GM21526 (cell line): ENCODE measurements at regions not wholly inside any gene's neighbourhood (a gene's known extent, or its start where the extent isn't known, plus 50 kb on each side); places are given as distances from the start of the nearest gene placed in this dataset.
"Not testable (repeated sequence)": the region's sequence is repeated elsewhere in the genome, so short reads cannot be mapped to it uniquely, and the experiment has no call there.

Experiments used
- ATAC-seq: cut with Tn5 transposase; IDR thresholded peaks from one replicate; pipeline ENCODE4 v1.9.1; 2021; ENCODE audit warnings: moderate library complexity; ENCODE audit not compliant: unreplicated experiment, low FRiP score

- no peak for ATAC-seq
Measured at GRCh38 chr4:60683973-60684372, 516.2 kb upstream of the ADGRL3 start.

- not testable (repeated sequence) for ATAC-seq
Measured at GRCh38 chr4:60696062-60696461, 504.1 kb upstream of the ADGRL3 start.

GRCh38 chr4:60709061-60709460 lies 491.1 kb upstream of the ADGRL3 start:
- ATAC-seq = no peak

- no peak for ATAC-seq
Measured at GRCh38 chr4:60718874-60719273, 481.3 kb upstream of the ADGRL3 start.

GRCh38 chr4:60721685-60722084 lies 478.4 kb upstream of the ADGRL3 start:
- ATAC-seq = no peak

GRCh38 chr4:60723796-60724195 lies 476.3 kb upstream of the ADGRL3 start:
- ATAC-seq = no peak

GRCh38 chr4:60724623-60725022 lies 475.5 kb upstream of the ADGRL3 start:
- no peak for ATAC-seq

GRCh38 chr4:60726779-60727178 lies 473.3 kb upstream of the ADGRL3 start:
- ATAC-seq = no peak

- ATAC-seq = no peak
Measured at GRCh38 chr4:60729194-60729593, 470.9 kb upstream of the ADGRL3 start.

GRCh38 chr4:60729764-60730163 lies 470.4 kb upstream of the ADGRL3 start:
- not testable (repeated sequence) for ATAC-seq

GRCh38 chr4:60737858-60738257 lies 462.3 kb upstream of the ADGRL3 start:
- ATAC-seq = no peak

GRCh38 chr4:60743654-60744053 lies 456.5 kb upstream of the ADGRL3 start:
- ATAC-seq = no peak

GRCh38 chr4:60744767-60745166 lies 455.4 kb upstream of the ADGRL3 start:
- no peak for ATAC-seq

GRCh38 chr4:60745800-60746571 lies 454.1 kb upstream of the ADGRL3 start:
- no peak for ATAC-seq

- ATAC-seq = no peak
Measured at GRCh38 chr4:60750962-60751361, 449.2 kb upstream of the ADGRL3 start.

GRCh38 chr4:60757986-60758680 lies 442.0 kb upstream of the ADGRL3 start:
- no peak for ATAC-seq

- ATAC-seq = no peak
Measured at GRCh38 chr4:60759518-60760245, 440.4 kb upstream of the ADGRL3 start.

GRCh38 chr4:60780874-60781273 lies 419.3 kb upstream of the ADGRL3 start:
- ATAC-seq = no peak

GRCh38 chr4:60790608-60791007 lies 409.5 kb upstream of the ADGRL3 start:
- ATAC-seq = no peak

GRCh38 chr4:60794372-60794771 lies 405.8 kb upstream of the ADGRL3 start:
- no peak for ATAC-seq

- ATAC-seq = no peak
Measured at GRCh38 chr4:60799214-60799613, 400.9 kb upstream of the ADGRL3 start.
